ENCODE measurements at regions not wholly inside any gene's neighbourhood (a gene's known extent, or its start where the extent isn't known, plus 50 kb on each side); places are given as distances from the start of the nearest gene placed in this dataset.

DNA sequence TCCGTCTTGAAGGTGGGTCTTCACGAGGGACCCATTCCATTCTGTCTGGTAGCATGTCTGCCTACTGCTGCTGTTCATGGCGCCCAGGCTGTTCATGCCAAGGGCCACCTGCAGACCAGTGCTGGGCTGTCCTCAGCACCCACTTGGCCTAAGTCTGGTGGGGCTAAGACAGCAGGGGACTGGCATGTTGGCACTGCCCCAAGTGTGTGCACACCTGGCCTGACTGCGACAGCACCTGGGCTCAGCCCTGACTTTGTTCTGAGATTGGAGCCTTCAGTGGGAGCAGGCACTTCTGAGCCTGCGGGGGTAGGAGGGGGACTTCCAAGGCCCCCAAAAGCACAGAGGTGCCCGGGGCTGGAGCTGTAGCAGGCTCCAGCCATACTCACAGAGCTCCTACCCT, 250.8 kb upstream of the EDNRB start:
- no peaks in the 10 kb centered on the region for H3K79me2 ChIP-seq (ENCODE audit: control insufficient read depth, insufficient read depth, low read length)
- H3K9ac ChIP-seq (ENCODE audit: low read length), result no peak overlapping the region
- H3K4me2 ChIP-seq (replicated peaks; ENCODE audit: low read depth, low read length, poor library complexity, severe bottlenecking), result no peak overlapping the region
- no peaks in the 10 kb centered on the region for H3K4me1 Mint-ChIP-seq
- H3K27me3 ChIP-seq (replicated peaks in 1 of 4; ENCODE audit: control extremely low read depth in 1 of 4, control insufficient read depth in 3 of 4, insufficient read depth in 4 of 4, low read length in 3 of 4), result no peaks in the 10 kb centered on the region
- DNase-seq, result no peak
- intact Hi-C loops (cut with micrococcal nuclease), result no loop called here
- H3K9me3 Mint-ChIP-seq (ENCODE audit: insufficient read depth), result peaks cover 2% of the 10 kb centered on the region
- H4K20me1 ChIP-seq (ENCODE audit: control insufficient read depth, insufficient read depth, low read length, poor library complexity, severe bottlenecking), result no peaks in the 10 kb centered on the region
- no peak overlapping the region for H3K27ac Mint-ChIP-seq
- H3K27me3 Mint-ChIP-seq, result peaks cover 3% of the 10 kb centered on the region
- peaks cover 0 to 17% (median 12%) of the 10 kb centered on the region in 3 donors for H3K9me3 ChIP-seq (ENCODE audit: control extremely low read depth in 1 of 3, control insufficient read depth in 2 of 3, insufficient read depth in 1 of 3, low read length in 2 of 3)
- CTCF ChIA-PET, result no interaction called here
- H2AFZ ChIP-seq (ENCODE audit: insufficient read depth, low read depth, low read length, poor library complexity, severe bottlenecking), result no peak overlapping the region
- H3K4me1 ChIP-seq (ENCODE audit: control insufficient read depth in 2 of 2, insufficient read depth in 2 of 2, low read length in 2 of 2), result no peaks in the 10 kb centered on the region
- no peak for ATAC-seq (ENCODE audit: low read depth)
- H3K4me3 ChIP-seq (ENCODE audit: control extremely low read depth in 1 of 5, extremely low read depth in 1 of 5, insufficient read depth in 1 of 5, low read depth in 2 of 5, low read length in 4 of 5), result no peak overlapping the region
- POLR2A ChIA-PET, result no interaction called here
- WGBS (ENCODE audit: insufficient coverage), result 88% methylated on average over 6 of the region's 6 CpGs
- no peaks in the 10 kb centered on the region for H3K36me3 ChIP-seq (replicated peaks in 1 of 2; ENCODE audit: control extremely low read depth in 1 of 2, control insufficient read depth in 1 of 2, extremely low read depth in 1 of 2, insufficient read depth in 2 of 2, low read length in 1 of 2)
- no peak overlapping the region for H3K27ac ChIP-seq (ENCODE audit: low read length in 2 of 2)
- no peak overlapping the region for H3K4me3 Mint-ChIP-seq
- TF ChIP-seq, protein P1, sequence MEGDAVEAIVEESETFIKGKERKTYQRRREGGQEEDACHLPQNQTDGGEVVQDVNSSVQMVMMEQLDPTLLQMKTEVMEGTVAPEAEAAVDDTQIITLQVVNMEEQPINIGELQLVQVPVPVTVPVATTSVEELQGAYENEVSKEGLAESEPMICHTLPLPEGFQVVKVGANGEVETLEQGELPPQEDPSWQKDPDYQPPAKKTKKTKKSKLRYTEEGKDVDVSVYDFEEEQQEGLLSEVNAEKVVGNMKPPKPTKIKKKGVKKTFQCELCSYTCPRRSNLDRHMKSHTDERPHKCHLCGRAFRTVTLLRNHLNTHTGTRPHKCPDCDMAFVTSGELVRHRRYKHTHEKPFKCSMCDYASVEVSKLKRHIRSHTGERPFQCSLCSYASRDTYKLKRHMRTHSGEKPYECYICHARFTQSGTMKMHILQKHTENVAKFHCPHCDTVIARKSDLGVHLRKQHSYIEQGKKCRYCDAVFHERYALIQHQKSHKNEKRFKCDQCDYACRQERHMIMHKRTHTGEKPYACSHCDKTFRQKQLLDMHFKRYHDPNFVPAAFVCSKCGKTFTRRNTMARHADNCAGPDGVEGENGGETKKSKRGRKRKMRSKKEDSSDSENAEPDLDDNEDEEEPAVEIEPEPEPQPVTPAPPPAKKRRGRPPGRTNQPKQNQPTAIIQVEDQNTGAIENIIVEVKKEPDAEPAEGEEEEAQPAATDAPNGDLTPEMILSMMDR (IDR thresholded peaks at IDR 0.05), result no peak
- no peak for TF ChIP-seq EZH2 (IDR thresholded peaks at IDR 0.05; ENCODE audit: borderline replicate concordance, insufficient read depth, low read depth, low read length, poor library complexity, severe bottlenecking)

DNA sequence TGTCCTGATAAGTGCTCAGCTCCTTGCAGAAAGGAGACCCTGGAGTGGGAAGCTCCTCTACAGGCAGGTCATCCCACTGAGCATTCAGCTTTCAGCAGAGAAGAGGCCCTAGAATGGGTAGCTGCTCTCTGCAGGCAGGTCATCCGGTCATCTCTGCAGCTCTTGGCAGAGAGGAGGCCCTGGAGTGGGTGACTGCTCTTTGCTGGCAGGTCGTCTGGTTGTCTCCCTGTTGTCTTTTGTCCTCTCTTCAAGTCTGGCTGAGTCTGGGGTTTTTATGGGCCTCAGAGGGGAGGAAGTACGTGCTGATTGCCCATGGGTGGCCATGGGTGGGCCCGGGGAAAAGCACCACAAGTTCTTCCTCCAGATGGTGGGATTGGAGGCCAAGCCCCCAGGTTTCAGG, 250.3 kb upstream of the EDNRB start:
- no peaks in the 10 kb centered on the region for H3K4me1 ChIP-seq (ENCODE audit: control insufficient read depth in 2 of 2, insufficient read depth in 2 of 2, low read length in 2 of 2)
- H3K27ac ChIP-seq (ENCODE audit: low read length in 2 of 2), result no peak overlapping the region
- no peaks in the 10 kb centered on the region for H3K4me1 Mint-ChIP-seq
- ATAC-seq (ENCODE audit: low read depth) (no peak), DNase-seq (no peak)
- H3K27ac Mint-ChIP-seq, result no peak overlapping the region
- H3K4me3 Mint-ChIP-seq, result no peak overlapping the region
- peaks cover 2% of the 10 kb centered on the region for H3K9me3 Mint-ChIP-seq (ENCODE audit: insufficient read depth)
- 80% methylated on average over 4 of the region's 4 CpGs for WGBS (ENCODE audit: insufficient coverage)
- H3K4me3 ChIP-seq (ENCODE audit: control extremely low read depth in 1 of 5, extremely low read depth in 1 of 5, insufficient read depth in 1 of 5, low read depth in 2 of 5, low read length in 4 of 5), result no peak overlapping the region
- no peaks in the 10 kb centered on the region for H3K27me3 ChIP-seq (replicated peaks in 1 of 4; ENCODE audit: control extremely low read depth in 1 of 4, control insufficient read depth in 3 of 4, insufficient read depth in 4 of 4, low read length in 3 of 4)
- no peak overlapping the region for H3K4me2 ChIP-seq (replicated peaks; ENCODE audit: low read depth, low read length, poor library complexity, severe bottlenecking)
- POLR2A ChIA-PET, result no interaction called here
- no peak overlapping the region for H2AFZ ChIP-seq (ENCODE audit: insufficient read depth, low read depth, low read length, poor library complexity, severe bottlenecking)
- H3K36me3 ChIP-seq (replicated peaks in 1 of 2; ENCODE audit: control extremely low read depth in 1 of 2, control insufficient read depth in 1 of 2, extremely low read depth in 1 of 2, insufficient read depth in 2 of 2, low read length in 1 of 2), result no peaks in the 10 kb centered on the region
- CTCF ChIA-PET, result no interaction called here
- H3K79me2 ChIP-seq (ENCODE audit: control insufficient read depth, insufficient read depth, low read length), result no peaks in the 10 kb centered on the region
- TF ChIP-seq EZH2 (IDR thresholded peaks at IDR 0.05; ENCODE audit: borderline replicate concordance, insufficient read depth, low read depth, low read length, poor library complexity, severe bottlenecking), result no peak
- TF ChIP-seq, protein P1 (IDR thresholded peaks at IDR 0.05), result no peak
- H3K9ac ChIP-seq (ENCODE audit: low read length), result no peak overlapping the region
- peaks cover 3% of the 10 kb centered on the region for H3K27me3 Mint-ChIP-seq
- peaks cover 0 to 17% (median 12%) of the 10 kb centered on the region in 3 donors for H3K9me3 ChIP-seq (ENCODE audit: control extremely low read depth in 1 of 3, control insufficient read depth in 2 of 3, insufficient read depth in 1 of 3, low read length in 2 of 3)
- H4K20me1 ChIP-seq (ENCODE audit: control insufficient read depth, insufficient read depth, low read length, poor library complexity, severe bottlenecking), result no peaks in the 10 kb centered on the region
- intact Hi-C loops (cut with micrococcal nuclease), result no loop called here

Measured in B cell (primary cell).